ENCODE measurements at regions not wholly inside any gene's neighbourhood (a gene's known extent, or its start where the extent isn't known, plus 50 kb on each side); places are given as distances from the start of the nearest gene placed in this dataset.
A peak's percentile ranks its signal among the peaks of the same experiment; 100 is the strongest.

- no peak overlapping the region for H3K4me3 ChIP-seq (replicated peaks; ENCODE audit: low read depth, low read length)
- DNase-seq (ENCODE audit: extremely low read depth, insufficient read length): no peak
- no peaks in the 10 kb centered on the region for H3K36me3 ChIP-seq (ENCODE audit: control insufficient read depth, insufficient read depth, low read length)
- TF ChIP-seq CTCF (IDR thresholded peaks at IDR 0.05; ENCODE audit: insufficient read depth, low read length, poor library complexity, severe bottlenecking): no peak
- no peaks in the 10 kb centered on the region for H3K27me3 ChIP-seq (replicated peaks; ENCODE audit: control insufficient read depth, insufficient read depth, low read length)
Measured at GRCh38 chr13:78364711-78365110, 238.6 kb downstream of the POU4F1 start.

GRCh38 chr13:78341032-78341431 is 262.3 kb downstream of the POU4F1 start:
- TF ChIP-seq CTCF (IDR thresholded peaks at IDR 0.05; ENCODE audit: insufficient read depth, low read length, poor library complexity, severe bottlenecking): no peak
- Histone ChIP-seq H3K4me3 (replicated peaks; ENCODE audit: low read depth, low read length) (no peak overlapping the region), H3K27me3 (replicated peaks; ENCODE audit: control insufficient read depth, insufficient read depth, low read length) (no peaks in the 10 kb centered on the region), H3K36me3 (ENCODE audit: control insufficient read depth, insufficient read depth, low read length) (no peaks in the 10 kb centered on the region)
- peak; percentile 1 for DNase-seq (ENCODE audit: extremely low read depth, insufficient read length)

- H3K36me3 ChIP-seq (ENCODE audit: control insufficient read depth, insufficient read depth, low read length): no peaks in the 10 kb centered on the region
- no peak for DNase-seq (ENCODE audit: extremely low read depth, insufficient read length)
- TF ChIP-seq CTCF (IDR thresholded peaks at IDR 0.05; ENCODE audit: insufficient read depth, low read length, poor library complexity, severe bottlenecking): no peak
- no peaks in the 10 kb centered on the region for H3K27me3 ChIP-seq (replicated peaks; ENCODE audit: control insufficient read depth, insufficient read depth, low read length)
- no peak overlapping the region for H3K4me3 ChIP-seq (replicated peaks; ENCODE audit: low read depth, low read length)
Measured at GRCh38 chr13:78339927-78340326, 263.4 kb downstream of the POU4F1 start.

- no peak for TF ChIP-seq CTCF (IDR thresholded peaks at IDR 0.05; ENCODE audit: insufficient read depth, low read length, poor library complexity, severe bottlenecking)
Measured at GRCh38 chr13:78334059-78334458, 269.3 kb downstream of the POU4F1 start.

GRCh38 chr13:78326633-78327032 is 276.7 kb downstream of the POU4F1 start:
- H3K27me3 ChIP-seq (replicated peaks; ENCODE audit: control insufficient read depth, insufficient read depth, low read length): no peaks in the 10 kb centered on the region
- no peak for TF ChIP-seq CTCF (IDR thresholded peaks at IDR 0.05; ENCODE audit: insufficient read depth, low read length, poor library complexity, severe bottlenecking)
- H3K4me3 ChIP-seq (replicated peaks; ENCODE audit: low read depth, low read length): no peak overlapping the region
- H3K36me3 ChIP-seq (ENCODE audit: control insufficient read depth, insufficient read depth, low read length): no peaks in the 10 kb centered on the region
- DNase-seq (ENCODE audit: extremely low read depth, insufficient read length): no peak

More at GRCh38 chr13:78334059-78334458, 269.3 kb downstream of the POU4F1 start:
- no peak for DNase-seq (ENCODE audit: extremely low read depth, insufficient read length)
- Histone ChIP-seq H3K27me3 (replicated peaks; ENCODE audit: control insufficient read depth, insufficient read depth, low read length) (no peaks in the 10 kb centered on the region), H3K36me3 (ENCODE audit: control insufficient read depth, insufficient read depth, low read length) (no peaks in the 10 kb centered on the region), H3K4me3 (replicated peaks; ENCODE audit: low read depth, low read length) (no peak overlapping the region)

GRCh38 chr13:78325585-78325984 is 277.8 kb downstream of the POU4F1 start:
- DNase-seq (ENCODE audit: extremely low read depth, insufficient read length): no peak
- TF ChIP-seq CTCF (IDR thresholded peaks at IDR 0.05; ENCODE audit: insufficient read depth, low read length, poor library complexity, severe bottlenecking): no peak
- Histone ChIP-seq H3K4me3 (replicated peaks; ENCODE audit: low read depth, low read length) (no peak overlapping the region), H3K36me3 (ENCODE audit: control insufficient read depth, insufficient read depth, low read length) (no peaks in the 10 kb centered on the region), H3K27me3 (replicated peaks; ENCODE audit: control insufficient read depth, insufficient read depth, low read length) (no peaks in the 10 kb centered on the region)
